ENCODE measurements at regions not wholly inside any gene's neighbourhood (a gene's known extent, or its start where the extent isn't known, plus 50 kb on each side); places are given as distances from the start of the nearest gene placed in this dataset.

DNA sequence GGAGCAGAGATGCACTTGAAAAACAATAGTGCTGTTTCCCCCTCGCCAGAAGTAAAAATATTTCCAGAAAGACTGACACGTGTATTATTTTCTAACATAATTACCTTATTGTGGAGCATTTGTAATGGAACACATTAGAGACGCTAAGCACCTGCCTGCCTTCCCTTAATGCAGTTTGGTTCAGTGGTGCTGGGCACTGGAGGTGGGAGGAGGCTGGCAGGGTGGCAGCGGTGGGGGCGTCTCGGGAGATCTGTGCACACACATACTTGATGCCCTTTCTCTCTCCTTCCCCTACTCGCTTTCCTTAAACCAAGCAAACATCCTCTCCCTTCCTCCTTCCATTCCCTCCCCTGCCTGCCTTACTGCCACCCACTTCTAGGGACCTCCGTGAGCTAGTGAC lies 156.6 kb upstream of the SDK2 start:
- no peaks in the 10 kb centered on the region for H3K9me3 ChIP-seq (ENCODE audit: control insufficient read depth, low read length)
- DNase-seq: no peak
- no peaks in the 10 kb centered on the region for H3K36me3 ChIP-seq (ENCODE audit: control insufficient read depth, insufficient read depth, low read length)
- no peaks in the 10 kb centered on the region for H3K27me3 ChIP-seq (replicated peaks; ENCODE audit: control insufficient read depth, insufficient read depth, low read length, poor library complexity, severe bottlenecking)
- no peaks in the 10 kb centered on the region for H3K4me1 ChIP-seq (ENCODE audit: control insufficient read depth, insufficient read depth, low read length, poor library complexity, severe bottlenecking)
- H3K4me3 ChIP-seq (ENCODE audit: insufficient read depth, low read depth, low read length, poor library complexity, severe bottlenecking): no peak overlapping the region
- no peak overlapping the region for H3K27ac ChIP-seq (ENCODE audit: insufficient read depth, low read length, poor library complexity, severe bottlenecking)

DNA sequence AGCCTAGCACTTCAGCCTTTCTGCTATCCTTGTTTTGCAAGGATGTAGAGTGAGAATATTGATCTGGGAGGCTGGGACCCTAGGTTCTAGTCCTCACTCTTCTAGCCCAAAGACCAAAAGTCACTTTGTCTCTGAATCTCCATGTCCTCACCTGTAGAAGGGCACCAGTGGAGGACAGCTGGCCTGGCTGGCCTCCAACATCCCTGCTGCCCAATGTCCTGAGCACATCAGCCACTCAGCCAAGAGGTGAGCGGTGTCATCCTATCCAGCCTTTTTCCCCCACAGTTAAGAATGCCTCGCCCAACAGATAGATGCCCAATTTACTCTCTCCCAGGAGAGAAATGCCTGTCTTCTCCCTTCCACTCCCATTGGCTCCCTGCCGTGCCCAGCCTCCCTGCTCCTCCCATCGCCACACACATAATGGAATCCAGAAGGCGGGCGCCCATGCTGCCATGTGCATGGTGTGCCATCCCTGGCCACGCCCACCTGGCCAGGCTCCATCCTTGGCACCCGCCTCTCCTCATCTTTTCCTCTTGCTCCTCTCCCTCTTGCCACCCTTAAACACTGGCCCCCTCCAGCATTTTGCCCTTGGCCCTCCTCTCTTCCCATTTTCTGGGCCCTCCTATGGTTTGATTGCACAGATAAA lies 157.3 kb upstream of the SDK2 start:
- Histone ChIP-seq H3K4me3 (ENCODE audit: insufficient read depth, low read depth, low read length, poor library complexity, severe bottlenecking) (no peak overlapping the region), H3K9me3 (ENCODE audit: control insufficient read depth, low read length) (no peaks in the 10 kb centered on the region)

GRCh38 chr17:73802314-73802713 lies 158.1 kb upstream of the SDK2 start:
- DNase-seq: no peak
- Histone ChIP-seq H3K27ac (ENCODE audit: insufficient read depth, low read length, poor library complexity, severe bottlenecking) (no peak overlapping the region), H3K9me3 (ENCODE audit: control insufficient read depth, low read length) (no peaks in the 10 kb centered on the region), H3K4me1 (ENCODE audit: control insufficient read depth, insufficient read depth, low read length, poor library complexity, severe bottlenecking) (no peaks in the 10 kb centered on the region), H3K27me3 (replicated peaks; ENCODE audit: control insufficient read depth, insufficient read depth, low read length, poor library complexity, severe bottlenecking) (no peaks in the 10 kb centered on the region), H3K4me3 (ENCODE audit: insufficient read depth, low read depth, low read length, poor library complexity, severe bottlenecking) (no peak overlapping the region), H3K36me3 (ENCODE audit: control insufficient read depth, insufficient read depth, low read length) (no peaks in the 10 kb centered on the region)

More for the DNA sequence above, 157.3 kb upstream of the SDK2 start:
- no peak for DNase-seq
- no peaks in the 10 kb centered on the region for H3K36me3 ChIP-seq (ENCODE audit: control insufficient read depth, insufficient read depth, low read length)
- H3K4me1 ChIP-seq (ENCODE audit: control insufficient read depth, insufficient read depth, low read length, poor library complexity, severe bottlenecking): no peaks in the 10 kb centered on the region
- no peaks in the 10 kb centered on the region for H3K27me3 ChIP-seq (replicated peaks; ENCODE audit: control insufficient read depth, insufficient read depth, low read length, poor library complexity, severe bottlenecking)
- no peak overlapping the region for H3K27ac ChIP-seq (ENCODE audit: insufficient read depth, low read length, poor library complexity, severe bottlenecking)

GRCh38 chr17:73802871-73803270 lies 158.6 kb upstream of the SDK2 start:
- H3K27ac ChIP-seq (ENCODE audit: insufficient read depth, low read length, poor library complexity, severe bottlenecking): no peak overlapping the region
- no peaks in the 10 kb centered on the region for H3K4me1 ChIP-seq (ENCODE audit: control insufficient read depth, insufficient read depth, low read length, poor library complexity, severe bottlenecking)
- no peaks in the 10 kb centered on the region for H3K27me3 ChIP-seq (replicated peaks; ENCODE audit: control insufficient read depth, insufficient read depth, low read length, poor library complexity, severe bottlenecking)
- DNase-seq: no peak
- no peak overlapping the region for H3K4me3 ChIP-seq (ENCODE audit: insufficient read depth, low read depth, low read length, poor library complexity, severe bottlenecking)
- no peaks in the 10 kb centered on the region for H3K36me3 ChIP-seq (ENCODE audit: control insufficient read depth, insufficient read depth, low read length)
- no peaks in the 10 kb centered on the region for H3K9me3 ChIP-seq (ENCODE audit: control insufficient read depth, low read length)

GRCh38 chr17:73803964-73804435 lies 159.8 kb upstream of the SDK2 start:
- Histone ChIP-seq H3K27ac (ENCODE audit: insufficient read depth, low read length, poor library complexity, severe bottlenecking) (no peak overlapping the region), H3K27me3 (replicated peaks; ENCODE audit: control insufficient read depth, insufficient read depth, low read length, poor library complexity, severe bottlenecking) (no peaks in the 10 kb centered on the region), H3K9me3 (ENCODE audit: control insufficient read depth, low read length) (no peaks in the 10 kb centered on the region), H3K4me3 (ENCODE audit: insufficient read depth, low read depth, low read length, poor library complexity, severe bottlenecking) (no peak overlapping the region), H3K36me3 (ENCODE audit: control insufficient read depth, insufficient read depth, low read length) (no peaks in the 10 kb centered on the region), H3K4me1 (ENCODE audit: control insufficient read depth, insufficient read depth, low read length, poor library complexity, severe bottlenecking) (no peaks in the 10 kb centered on the region)
- DNase-seq: no peak

- DNase-seq: no peak
- Histone ChIP-seq H3K27ac (ENCODE audit: insufficient read depth, low read length, poor library complexity, severe bottlenecking) (no peak overlapping the region), H3K4me3 (ENCODE audit: insufficient read depth, low read depth, low read length, poor library complexity, severe bottlenecking) (no peak overlapping the region), H3K36me3 (ENCODE audit: control insufficient read depth, insufficient read depth, low read length) (no peaks in the 10 kb centered on the region), H3K4me1 (ENCODE audit: control insufficient read depth, insufficient read depth, low read length, poor library complexity, severe bottlenecking) (no peaks in the 10 kb centered on the region), H3K27me3 (replicated peaks; ENCODE audit: control insufficient read depth, insufficient read depth, low read length, poor library complexity, severe bottlenecking) (no peaks in the 10 kb centered on the region), H3K9me3 (ENCODE audit: control insufficient read depth, low read length) (no peaks in the 10 kb centered on the region)
Measured at GRCh38 chr17:73806768-73807167, 162.5 kb upstream of the SDK2 start.

DNA sequence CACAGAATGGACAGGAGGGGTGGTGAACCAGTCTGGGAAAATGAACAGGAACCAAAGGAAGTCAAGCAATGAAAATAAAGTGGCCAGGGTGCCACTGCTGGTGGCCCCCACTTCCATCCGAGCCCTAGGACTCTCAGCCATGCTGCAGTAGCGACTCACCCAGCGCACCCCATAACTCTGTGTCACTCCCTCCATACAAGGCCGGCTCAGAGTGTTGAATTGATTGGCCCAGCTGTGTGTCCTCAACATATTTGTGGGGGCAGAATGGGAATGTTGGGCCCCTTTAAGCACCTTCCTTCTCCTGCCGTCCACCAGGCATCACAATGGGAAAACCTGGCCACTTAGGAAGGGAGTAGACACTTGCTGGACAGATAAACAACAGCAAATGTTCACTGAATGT lies 169.0 kb upstream of the SDK2 start:
- Histone ChIP-seq H3K9me3 (ENCODE audit: control insufficient read depth, low read length) (no peaks in the 10 kb centered on the region), H3K36me3 (ENCODE audit: control insufficient read depth, insufficient read depth, low read length) (no peaks in the 10 kb centered on the region), H3K27me3 (replicated peaks; ENCODE audit: control insufficient read depth, insufficient read depth, low read length, poor library complexity, severe bottlenecking) (no peaks in the 10 kb centered on the region), H3K27ac (ENCODE audit: insufficient read depth, low read length, poor library complexity, severe bottlenecking) (no peak overlapping the region), H3K4me1 (ENCODE audit: control insufficient read depth, insufficient read depth, low read length, poor library complexity, severe bottlenecking) (no peaks in the 10 kb centered on the region), H3K4me3 (ENCODE audit: insufficient read depth, low read depth, low read length, poor library complexity, severe bottlenecking) (no peak overlapping the region)
- DNase-seq: no peak

- Histone ChIP-seq H3K9me3 (ENCODE audit: control insufficient read depth, low read length) (no peaks in the 10 kb centered on the region), H3K27me3 (replicated peaks; ENCODE audit: control insufficient read depth, insufficient read depth, low read length, poor library complexity, severe bottlenecking) (no peaks in the 10 kb centered on the region), H3K4me3 (ENCODE audit: insufficient read depth, low read depth, low read length, poor library complexity, severe bottlenecking) (no peak overlapping the region), H3K27ac (ENCODE audit: insufficient read depth, low read length, poor library complexity, severe bottlenecking) (no peak overlapping the region), H3K4me1 (ENCODE audit: control insufficient read depth, insufficient read depth, low read length, poor library complexity, severe bottlenecking) (no peaks in the 10 kb centered on the region), H3K36me3 (ENCODE audit: control insufficient read depth, insufficient read depth, low read length) (no peaks in the 10 kb centered on the region)
- no peak for DNase-seq
Measured at GRCh38 chr17:73814075-73814474, 169.8 kb upstream of the SDK2 start.

- DNase-seq: no peak
- Histone ChIP-seq H3K27me3 (replicated peaks; ENCODE audit: control insufficient read depth, insufficient read depth, low read length, poor library complexity, severe bottlenecking) (no peaks in the 10 kb centered on the region), H3K4me3 (ENCODE audit: insufficient read depth, low read depth, low read length, poor library complexity, severe bottlenecking) (no peak overlapping the region), H3K36me3 (ENCODE audit: control insufficient read depth, insufficient read depth, low read length) (no peaks in the 10 kb centered on the region), H3K4me1 (ENCODE audit: control insufficient read depth, insufficient read depth, low read length, poor library complexity, severe bottlenecking) (no peaks in the 10 kb centered on the region), H3K9me3 (ENCODE audit: control insufficient read depth, low read length) (no peaks in the 10 kb centered on the region), H3K27ac (ENCODE audit: insufficient read depth, low read length, poor library complexity, severe bottlenecking) (no peak overlapping the region)
Measured at GRCh38 chr17:73815474-73815873, 171.2 kb upstream of the SDK2 start.

DNA sequence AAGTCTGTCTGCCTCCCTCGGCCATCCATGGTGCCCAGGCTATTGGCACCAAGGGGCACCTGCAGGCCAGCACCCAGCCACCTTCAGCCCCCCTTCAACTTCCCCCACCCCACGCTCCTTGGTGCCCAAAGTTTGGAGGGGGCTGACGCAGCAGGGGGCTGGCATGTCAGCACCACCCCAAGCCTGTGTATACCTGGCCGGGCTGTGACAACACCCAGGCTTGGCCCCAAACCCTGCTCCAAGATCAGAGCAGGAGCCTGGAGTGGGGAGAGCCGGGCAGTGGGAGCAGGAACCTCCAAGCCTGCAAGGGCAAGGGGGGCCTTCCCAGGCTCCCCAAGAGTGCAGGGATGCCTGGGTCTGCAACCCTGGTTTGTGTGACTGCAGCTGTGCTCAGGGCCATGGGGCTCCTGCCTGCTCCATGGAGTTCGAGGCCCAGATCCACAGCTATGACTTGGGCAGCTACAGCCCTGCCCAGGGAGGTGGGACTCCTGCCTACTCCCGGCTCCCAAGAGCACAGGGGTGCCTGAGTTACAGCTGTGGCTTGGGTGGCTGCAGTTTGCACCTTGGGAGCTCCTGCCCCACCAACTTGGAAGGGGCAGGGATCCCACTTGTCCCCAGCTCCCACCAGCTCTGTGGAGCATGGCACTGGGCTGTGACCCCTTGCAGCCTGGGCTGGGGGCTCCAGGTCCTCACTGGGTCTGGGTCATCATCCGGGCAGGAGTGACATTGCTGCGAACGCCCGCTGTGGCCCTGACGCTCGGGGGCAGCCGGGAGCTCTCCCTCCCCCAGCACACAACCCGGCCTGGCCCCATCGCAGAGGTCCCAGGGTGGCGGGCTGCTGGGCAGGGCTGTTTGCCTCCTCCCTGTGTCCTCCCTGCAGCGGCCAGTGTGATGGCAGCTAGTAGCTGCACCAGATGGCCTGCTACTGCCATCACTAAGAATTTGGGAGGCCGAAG lies 175.5 kb upstream of the SDK2 start:
- no peak for DNase-seq
- H3K9me3 ChIP-seq (ENCODE audit: control insufficient read depth, low read length): no peaks in the 10 kb centered on the region
- H3K27ac ChIP-seq (ENCODE audit: insufficient read depth, low read length, poor library complexity, severe bottlenecking): no peak overlapping the region
- peaks cover 6% of the 10 kb centered on the region for H3K4me1 ChIP-seq (ENCODE audit: control insufficient read depth, insufficient read depth, low read length, poor library complexity, severe bottlenecking)
- H3K4me3 ChIP-seq (ENCODE audit: insufficient read depth, low read depth, low read length, poor library complexity, severe bottlenecking): no peak overlapping the region
- H3K27me3 ChIP-seq (replicated peaks; ENCODE audit: control insufficient read depth, insufficient read depth, low read length, poor library complexity, severe bottlenecking): no peaks in the 10 kb centered on the region
- no peaks in the 10 kb centered on the region for H3K36me3 ChIP-seq (ENCODE audit: control insufficient read depth, insufficient read depth, low read length)
